OCI-LY7 (cell line): ENCODE measurements at regions not wholly inside any gene's neighbourhood (a gene's known extent, or its start where the extent isn't known, plus 50 kb on each side); places are given as distances from the start of the nearest gene placed in this dataset.
A peak's percentile ranks its signal among the peaks of the same experiment; 100 is the strongest.

ENCODE experiments used
- BruUV-seq: library from RNA; stranded (reverse); fragments of 400-500 nt; replicated peaks from 2 replicates; lab custom pipeline; 2021; lab: Mats Ljungman, UMichigan
- CTCF ChIA-PET: fragments of 300-600 bp; sonication (Branson Sonifier 250); formaldehyde crosslinking; loops from one replicate; lab custom pipeline; 2022; ENCODE audit warnings: antibody characterized with exemption; ENCODE audit not compliant: unreplicated experiment; lab: Charles Lee
- POLR2A ChIA-PET: fragments of 300-600 bp; sonication (Branson Sonifier 250); formaldehyde crosslinking; loops from one replicate; lab custom pipeline; 2022; ENCODE audit warnings: antibody characterized with exemption; lab: Charles Lee
- DNase-seq: peaks from one replicate; pipeline ENCODE4 v3.0.0-alpha.2; 2015; ENCODE audit warnings: low spot score
- H2AFZ ChIP-seq: fragments of 200-600 bp; sonication (generic), shearing (Covaris generic); 2 replicates; pipeline ENCODE4 v1.6.1; 2014; ENCODE audit warnings: mild to moderate bottlenecking, antibody characterized with exemption, low read length, moderate library complexity
- H3K27ac ChIP-seq: fragments of 200-600 bp; sonication (generic); 2 replicates; pipeline ENCODE4 v1.5.1; 2014; ENCODE audit warnings: mixed run types, low read depth, mild to moderate bottlenecking, moderate library complexity, low read length, inconsistent platforms; ENCODE audit not compliant: poor library complexity, severe bottlenecking
- H3K36me3 ChIP-seq: fragments of 200-600 bp; sonication (generic); 2 replicates; pipeline ENCODE4 v1.6.1; 2014; ENCODE audit warnings: mild to moderate bottlenecking, antibody characterized with exemption, low read length, moderate library complexity, mixed read lengths; ENCODE audit not compliant: insufficient read depth
- H3K4me1 ChIP-seq: fragments of 200-600 bp; sonication (generic); 2 replicates; pipeline ENCODE4 v1.5.1; 2014; ENCODE audit warnings: mild to moderate bottlenecking, low read length; ENCODE audit not compliant: insufficient read depth, poor library complexity, severe bottlenecking
- H3K4me2 ChIP-seq: fragments of 200-600 bp; sonication (generic); 2 replicates; pipeline ENCODE4 v1.6.1; 2014; ENCODE audit warnings: mild to moderate bottlenecking, low read length
- H3K4me3 ChIP-seq: fragments of 200-600 bp; sonication (generic); 2 replicates; pipeline ENCODE4 v1.5.1; 2014; ENCODE audit warnings: mild to moderate bottlenecking, low read depth, low read length; ENCODE audit not compliant: poor library complexity, severe bottlenecking
- H3K79me2 ChIP-seq: fragments of 200-600 bp; sonication (generic); 2 replicates; pipeline ENCODE4 v1.6.1; 2016; ENCODE audit warnings: low read depth, mild to moderate bottlenecking, low read length, moderate library complexity, mixed read lengths; ENCODE audit not compliant: insufficient read depth
- H3K9me2 ChIP-seq: fragments of 200-600 bp; sonication (generic); 2 replicates; pipeline ENCODE4 v1.6.1; 2016; ENCODE audit warnings: mild to moderate bottlenecking, low read length, mixed read lengths; ENCODE audit not compliant: insufficient read depth
- H3K9me3 ChIP-seq: fragments of 200-600 bp; sonication (generic); 2 replicates; pipeline ENCODE4 v1.6.1; 2014; ENCODE audit warnings: mild to moderate bottlenecking, mixed run types, low read length, mixed read lengths
- H4K20me1 ChIP-seq: fragments of 200-600 bp; sonication (generic); 2 replicates; pipeline ENCODE4 v1.6.1; 2014; ENCODE audit warnings: mild to moderate bottlenecking, antibody characterized with exemption, low read length, moderate library complexity, mixed read lengths; ENCODE audit not compliant: insufficient read depth
- CTCF ChIP-seq: fragments of 200-600 bp; sonication (generic); conservative IDR thresholded peaks from 2 replicates; pipeline ENCODE4 v1.5.1; 2014; ENCODE audit warnings: mild to moderate bottlenecking, antibody characterized with exemption, low read length, moderate library complexity, mixed read lengths
- EZH2phosphoT487 ChIP-seq: fragments of 200-600 bp; sonication (generic); IDR thresholded peaks from 2 replicates; pipeline ENCODE4 v1.6.1; 2018; ENCODE audit warnings: low read depth, borderline replicate concordance, mild to moderate bottlenecking, mixed run types, antibody characterized with exemption, low read length, moderate library complexity, mixed read lengths
- intact Hi-C: fragments of 100-400 bp; cut with micrococcal nuclease; formaldehyde crosslinking; loops from one replicate; pipeline ENCODE4 v1.10.0; 2022; ENCODE audit not compliant: unreplicated experiment

- Histone ChIP-seq H3K9me3 (no peaks in the 10 kb centered on the region), H2AFZ (no peak overlapping the region), H3K27ac (no peak overlapping the region), H3K4me3 (no peak overlapping the region), H3K9me2 (no peaks in the 10 kb centered on the region), H3K4me2 (no peak overlapping the region), H3K79me2 (no peaks in the 10 kb centered on the region), H3K36me3 (no peaks in the 10 kb centered on the region), H3K4me1 (peaks cover 21% of the 10 kb centered on the region), H4K20me1 (no peaks in the 10 kb centered on the region)
- TF ChIP-seq CTCF (no peak), EZH2phosphoT487 (no peak)
- CTCF ChIA-PET, result no interaction called here
- POLR2A ChIA-PET, result interaction anchor here (1.2 kb wide), 1 partner anchor 9 kb away, joined by 3 read pairs; no protein-coding TSS in a partner anchor
- no TSS peak for BruUV-seq
- intact Hi-C loops, result no loop called here
- no peak for DNase-seq
These were observed 319.1 kb downstream of the OXSM start for GRCh38 chr3:26108846-26109489.

GRCh38 chr3:26114851-26115250 is 325.0 kb downstream of the OXSM start:
- H3K4me2 ChIP-seq, result no peak overlapping the region
- intact Hi-C loops, result no loop called here
- no peak for DNase-seq
- H3K4me1 ChIP-seq, result no peaks in the 10 kb centered on the region
- H3K9me3 ChIP-seq, result no peaks in the 10 kb centered on the region
- no peaks in the 10 kb centered on the region for H3K36me3 ChIP-seq
- TF ChIP-seq EZH2phosphoT487 (no peak), CTCF (no peak)
- H3K4me3 ChIP-seq, result no peak overlapping the region
- no peak overlapping the region for H2AFZ ChIP-seq
- POLR2A ChIA-PET, result no interaction called here
- no peaks in the 10 kb centered on the region for H3K9me2 ChIP-seq
- CTCF ChIA-PET, result no interaction called here
- BruUV-seq, result no TSS peak
- no peak overlapping the region for H3K27ac ChIP-seq
- no peaks in the 10 kb centered on the region for H4K20me1 ChIP-seq
- H3K79me2 ChIP-seq, result no peaks in the 10 kb centered on the region

- ChIA-PET POLR2A (no interaction called here), CTCF (no interaction called here)
- Histone ChIP-seq H3K9me2 (no peaks in the 10 kb centered on the region), H2AFZ (peak overlapping the region; percentile 48), H3K9me3 (no peaks in the 10 kb centered on the region), H3K27ac (no peak overlapping the region), H3K4me2 (no peak overlapping the region; the same call in 1 of the 2 replicates), H3K79me2 (no peaks in the 10 kb centered on the region), H3K4me1 (no peaks in the 10 kb centered on the region), H3K4me3 (no peak overlapping the region), H3K36me3 (no peaks in the 10 kb centered on the region), H4K20me1 (no peaks in the 10 kb centered on the region)
- intact Hi-C loops, result loop anchor here (2.0 kb wide), 1 partner anchor 275 kb away; no protein-coding TSS in a partner anchor
- TF ChIP-seq EZH2phosphoT487 (no peak), CTCF (peak; percentile 76)
- BruUV-seq, result no TSS peak
- peak; percentile 68 for DNase-seq
These were observed 328.3 kb downstream of the OXSM start for GRCh38 chr3:26118165-26118564.
